CD14-positive monocyte (primary cell): ENCODE measurements at regions not wholly inside any gene's neighbourhood (a gene's known extent, or its start where the extent isn't known, plus 50 kb on each side); places are given as distances from the start of the nearest gene placed in this dataset.

ENCODE experiments used
- DNase-seq, 3 donors: peaks; one replicate each; pipeline ENCODE4 v3.0.0-alpha.2; 2011 to 2022
- H2AFZ ChIP-seq: 2 replicates; pipeline ENCODE4 v1.6.0; 2012; ENCODE audit warnings: mild to moderate bottlenecking, low read depth, low read length, inconsistent platforms; ENCODE audit not compliant: insufficient read depth, poor library complexity, severe bottlenecking
- H3K27ac ChIP-seq, 2 donors: 1 replicate in 1 of 2; 2 replicates in 1 of 2; pipeline ENCODE4 v1.5.1; 2012 to 2013; ENCODE audit warnings: low read length in 2 of 2, control low read depth in 1 of 2, inconsistent platforms in 1 of 2, low read depth in 1 of 2, mild to moderate bottlenecking in 1 of 2
- H3K27me3 ChIP-seq, 2 donors: one replicate each; pipeline versions ENCODE4 v1.6.0 to v1.6.1; 2011 to 2013; ENCODE audit warnings: low read length in 2 of 2; ENCODE audit not compliant: control insufficient read depth in 2 of 2, insufficient read depth in 2 of 2
- H3K36me3 ChIP-seq, 2 donors: replicated peaks in 1 of 2; 1 replicate in 1 of 2; 2 replicates in 1 of 2; pipeline versions ENCODE4 v1.5.1 to v1.6.1; 2012 to 2013; ENCODE audit warnings: low read length in 2 of 2, control low read depth in 1 of 2, inconsistent platforms in 1 of 2, mild to moderate bottlenecking in 1 of 2; ENCODE audit not compliant: insufficient read depth in 2 of 2, control insufficient read depth in 1 of 2
- H3K4me1 ChIP-seq, 2 donors: 1 replicate in 1 of 2; 2 replicates in 1 of 2; pipeline versions ENCODE4 v1.5.1 to v1.6.1; 2012 to 2013; ENCODE audit warnings: low read length in 2 of 2, control low read depth in 1 of 2, inconsistent platforms in 1 of 2, mild to moderate bottlenecking in 1 of 2, moderate library complexity in 1 of 2; ENCODE audit not compliant: insufficient read depth in 2 of 2, control insufficient read depth in 1 of 2
- H3K4me2 ChIP-seq: replicated peaks from 2 replicates; pipeline ENCODE3; 2012; ENCODE audit warnings: low read length, moderate library complexity, mild to moderate bottlenecking; ENCODE audit not compliant: poor library complexity, severe bottlenecking; ENCODE audit errors: extremely low read depth
- H3K4me3 ChIP-seq, 3 experiments: fragments of 200-600 bp in 1 of 3; sonication (generic) in 1 of 3; replicated peaks in 1 of 3; 1 replicate in 2 of 3; 2 replicates in 1 of 3; pipeline ENCODE4 v1.5.1; 2011 to 2013; ENCODE audit warnings: low read length in 3 of 3, mild to moderate bottlenecking in 3 of 3, control low read depth in 2 of 3, low read depth in 2 of 3, inconsistent platforms in 1 of 3, moderate library complexity in 1 of 3
- H3K79me2 ChIP-seq: 2 replicates; pipeline ENCODE4 v1.6.0; 2012; ENCODE audit warnings: mild to moderate bottlenecking, control low read depth, inconsistent platforms, low read length, moderate library complexity; ENCODE audit not compliant: insufficient read depth
- H3K9ac ChIP-seq: 2 replicates; pipeline ENCODE4 v1.6.0; 2017; ENCODE audit warnings: low read length, mild to moderate bottlenecking; ENCODE audit not compliant: insufficient read depth, poor library complexity, severe bottlenecking
- H3K9me3 ChIP-seq, 2 donors: replicated peaks in 1 of 2; 1 replicate in 1 of 2; 2 replicates in 1 of 2; pipeline versions ENCODE4 v1.5.1 to v1.6.1; 2012 to 2013; ENCODE audit warnings: low read length in 2 of 2, control low read depth in 1 of 2; ENCODE audit not compliant: control insufficient read depth in 1 of 2, insufficient read depth in 1 of 2
- H4K20me1 ChIP-seq: 2 replicates; pipeline ENCODE4 v1.6.0; 2012; ENCODE audit warnings: mild to moderate bottlenecking, low read length, control low read depth, moderate library complexity; ENCODE audit not compliant: insufficient read depth
- H3K27ac Mint-ChIP-seq, 7 donors: one replicate each; pipeline ENCODE4 v1.8.0; 2020; ENCODE audit warnings: mild to moderate bottlenecking in 7 of 7, mixed read lengths in 7 of 7, moderate library complexity in 6 of 7, inconsistent platforms in 2 of 7
- H3K27me3 Mint-ChIP-seq, 3 donors: one replicate each; pipeline ENCODE4 v1.8.0; 2021 to 2022; ENCODE audit warnings: low read depth in 3 of 3, mild to moderate bottlenecking in 3 of 3, mixed read lengths in 3 of 3, moderate library complexity in 3 of 3, inconsistent platforms in 1 of 3
- H3K36me3 Mint-ChIP-seq, 2 donors: one replicate each; pipeline ENCODE4 v1.8.0; 2020; ENCODE audit warnings: mixed read lengths in 2 of 2, inconsistent platforms in 1 of 2, mild to moderate bottlenecking in 1 of 2
- H3K4me1 Mint-ChIP-seq: one replicate; pipeline ENCODE4 v1.8.0; 2020; ENCODE audit warnings: mild to moderate bottlenecking, mixed read lengths
- H3K4me3 Mint-ChIP-seq, 2 donors: one replicate each; pipeline ENCODE4 v1.8.0; 2020; ENCODE audit warnings: mild to moderate bottlenecking in 2 of 2, mixed read lengths in 2 of 2, moderate library complexity in 1 of 2
- H3K9me3 Mint-ChIP-seq, 7 donors: one replicate each; pipeline ENCODE4 v1.8.0; 2020 to 2022; ENCODE audit warnings: mixed read lengths in 7 of 7, mild to moderate bottlenecking in 6 of 7, moderate library complexity in 6 of 7, inconsistent platforms in 2 of 7
- WGBS: methylation state at CpG from one replicate; pipeline ENCODE4 v1.1.5; 2013; ENCODE audit warnings: missing lambda C conversion rate; ENCODE audit not compliant: insufficient coverage; 5-methylcytosine and 5-hydroxymethylcytosine counted together
- intact Hi-C, 2 donors: fragments of 100-400 bp; cut with micrococcal nuclease; formaldehyde crosslinking; loops; one replicate each; pipeline versions ENCODE4 v1.15.0 to v1.15.1; 2023
- TF ChIP-seq, protein P1 (sequence below): fragments of 200-600 bp; IDR thresholded peaks from one replicate; pipeline ENCODE4 v1.8.0; 2022; ENCODE audit warnings: antibody characterized with exemption, mild to moderate bottlenecking

- 100% methylated on average over 3 of the region's 4 CpGs for WGBS
- H3K36me3 ChIP-seq: no peaks in the 10 kb centered on the region
- H3K27ac Mint-ChIP-seq: no peak overlapping the region
These were observed 238.7 kb downstream of the LIG4 start for GRCh38 chr13:107976628-107977027.

DNA sequence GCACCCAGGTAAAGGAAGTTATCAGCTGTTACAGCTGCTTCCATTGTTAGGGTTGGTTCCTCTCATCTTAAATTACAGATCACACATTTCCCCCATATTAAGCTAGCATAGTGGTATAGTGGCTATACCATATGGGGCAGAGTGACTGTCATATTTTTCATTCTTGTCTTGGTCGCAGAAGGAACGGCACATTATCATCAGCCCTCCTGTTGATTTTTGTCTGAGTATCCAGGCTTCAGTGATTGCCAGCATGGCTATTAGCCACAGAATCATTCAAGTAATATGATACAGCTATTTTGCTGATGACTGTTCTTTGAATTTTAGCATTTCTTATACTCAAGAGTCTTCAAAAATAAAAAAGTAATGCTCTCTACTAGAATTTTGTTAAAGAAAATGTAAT is 240.9 kb downstream of the LIG4 start:
- H3K79me2 ChIP-seq: no peaks in the 10 kb centered on the region
- no peaks in the 10 kb centered on the region for H3K4me1 Mint-ChIP-seq
- no peak overlapping the region for H3K4me2 ChIP-seq
- H3K27ac ChIP-seq: no peak overlapping the region
- H3K27me3 ChIP-seq: no peaks in the 10 kb centered on the region
- no peak overlapping the region for H3K9ac ChIP-seq
- H3K36me3 Mint-ChIP-seq: no peaks in the 10 kb centered on the region
- no peak overlapping the region for H3K27ac Mint-ChIP-seq
- peaks cover 0 to 8% of the 10 kb centered on the region in 2 donors for H3K9me3 ChIP-seq
- no peaks in the 10 kb centered on the region for H4K20me1 ChIP-seq
- intact Hi-C loops: no loop called here
- no peaks in the 10 kb centered on the region for H3K36me3 ChIP-seq
- H3K4me3 ChIP-seq: no peak overlapping the region
- no peak overlapping the region for H2AFZ ChIP-seq
- no peak overlapping the region for H3K4me3 Mint-ChIP-seq
- no peak for DNase-seq
- H3K4me1 ChIP-seq: no peaks in the 10 kb centered on the region
- 100% methylated on average over 2 of the region's 2 CpGs for WGBS
- H3K9me3 Mint-ChIP-seq: peaks cover 0 to 2% (median 0%) of the 10 kb centered on the region in 7 donors
- no peaks in the 10 kb centered on the region for H3K27me3 Mint-ChIP-seq
- TF ChIP-seq, protein P1, sequence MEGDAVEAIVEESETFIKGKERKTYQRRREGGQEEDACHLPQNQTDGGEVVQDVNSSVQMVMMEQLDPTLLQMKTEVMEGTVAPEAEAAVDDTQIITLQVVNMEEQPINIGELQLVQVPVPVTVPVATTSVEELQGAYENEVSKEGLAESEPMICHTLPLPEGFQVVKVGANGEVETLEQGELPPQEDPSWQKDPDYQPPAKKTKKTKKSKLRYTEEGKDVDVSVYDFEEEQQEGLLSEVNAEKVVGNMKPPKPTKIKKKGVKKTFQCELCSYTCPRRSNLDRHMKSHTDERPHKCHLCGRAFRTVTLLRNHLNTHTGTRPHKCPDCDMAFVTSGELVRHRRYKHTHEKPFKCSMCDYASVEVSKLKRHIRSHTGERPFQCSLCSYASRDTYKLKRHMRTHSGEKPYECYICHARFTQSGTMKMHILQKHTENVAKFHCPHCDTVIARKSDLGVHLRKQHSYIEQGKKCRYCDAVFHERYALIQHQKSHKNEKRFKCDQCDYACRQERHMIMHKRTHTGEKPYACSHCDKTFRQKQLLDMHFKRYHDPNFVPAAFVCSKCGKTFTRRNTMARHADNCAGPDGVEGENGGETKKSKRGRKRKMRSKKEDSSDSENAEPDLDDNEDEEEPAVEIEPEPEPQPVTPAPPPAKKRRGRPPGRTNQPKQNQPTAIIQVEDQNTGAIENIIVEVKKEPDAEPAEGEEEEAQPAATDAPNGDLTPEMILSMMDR: no peak

More at GRCh38 chr13:107976628-107977027, 238.7 kb downstream of the LIG4 start:
- Histone ChIP-seq H3K4me3 (no peak overlapping the region), H3K9me3 (peaks cover 0 to 18% of the 10 kb centered on the region in 2 donors), H3K4me1 (no peaks in the 10 kb centered on the region), H3K79me2 (no peaks in the 10 kb centered on the region), H3K27me3 (no peaks in the 10 kb centered on the region), H2AFZ (no peak overlapping the region), H3K27ac (no peak overlapping the region), H4K20me1 (no peaks in the 10 kb centered on the region), H3K4me2 (no peak overlapping the region), H3K9ac (no peak overlapping the region)
- Mint-ChIP-seq H3K27me3 (no peaks in the 10 kb centered on the region), H3K4me1 (no peaks in the 10 kb centered on the region), H3K4me3 (no peak overlapping the region), H3K9me3 (peaks cover 0 to 5% (median 0%) of the 10 kb centered on the region in 7 donors), H3K36me3 (no peaks in the 10 kb centered on the region)
- DNase-seq: no peak
- TF ChIP-seq, protein P1: no peak
- intact Hi-C loops: no loop called here
